Spinal cord (tissue), 9 donors: ENCODE measurements at regions not wholly inside any gene's neighbourhood (a gene's known extent, or its start where the extent isn't known, plus 50 kb on each side); places are given as distances from the start of the nearest gene placed in this dataset.
"Not testable (repeated sequence)": the region's sequence is repeated elsewhere in the genome, so short reads cannot be mapped to it uniquely, and the experiment has no call there.

Experiments
- DNase-seq, 6 donors: peaks; one replicate each; pipeline versions ENCODE4 v3.0.0 to v3.0.0-alpha.2; 2013 to 2015; ENCODE audit warnings: low spot score in 6 of 6, low read depth in 4 of 6
- H3K27ac ChIP-seq: one replicate; pipeline ENCODE4 v1.5.1; 2013; ENCODE audit warnings: low read depth, low read length, control low read depth
- H3K27me3 ChIP-seq: one replicate; pipeline ENCODE4 v1.6.1; 2013; ENCODE audit warnings: low read length; ENCODE audit not compliant: control insufficient read depth, insufficient read depth
- H3K36me3 ChIP-seq: one replicate; pipeline ENCODE4 v1.6.1; 2013; ENCODE audit warnings: low read length; ENCODE audit not compliant: control insufficient read depth, insufficient read depth
- H3K4me1 ChIP-seq: one replicate; pipeline ENCODE4 v1.6.1; 2013; ENCODE audit warnings: low read length; ENCODE audit not compliant: control insufficient read depth, insufficient read depth
- H3K4me3 ChIP-seq: one replicate; pipeline ENCODE4 v1.5.1; 2013; ENCODE audit warnings: low read depth, low read length, control low read depth
- H3K9me3 ChIP-seq: one replicate; pipeline ENCODE4 v1.6.1; 2013; ENCODE audit warnings: low read length; ENCODE audit not compliant: control insufficient read depth, insufficient read depth
- WGBS: methylation state at CpG from one replicate; pipeline ENCODE4 v1.1.5; 2013; ENCODE audit warnings: missing lambda C conversion rate; ENCODE audit not compliant: insufficient coverage; 5-methylcytosine and 5-hydroxymethylcytosine counted together
- donor health status: healthy.

GRCh38 chr5:105132581-105132980 lies 1570.0 kb upstream of the NUDT12 start:
- H3K9me3 ChIP-seq: no peaks in the 10 kb centered on the region
- H3K4me1 ChIP-seq: no peaks in the 10 kb centered on the region
- H3K27ac ChIP-seq: no peak overlapping the region
- H3K4me3 ChIP-seq: no peak overlapping the region
- H3K36me3 ChIP-seq: no peaks in the 10 kb centered on the region
- H3K27me3 ChIP-seq: no peaks in the 10 kb centered on the region
- DNase-seq: peak in 1 of 6 donors; percentile 5
- WGBS: no CpG with 5 or more reads among the region's 1 CpG

GRCh38 chr5:105131045-105131444 lies 1568.5 kb upstream of the NUDT12 start:
- Histone ChIP-seq H3K4me3 (no peak overlapping the region), H3K27ac (no peak overlapping the region), H3K27me3 (no peaks in the 10 kb centered on the region), H3K4me1 (no peaks in the 10 kb centered on the region), H3K9me3 (no peaks in the 10 kb centered on the region), H3K36me3 (no peaks in the 10 kb centered on the region)
- WGBS: no CpG with 5 or more reads among the region's 3 CpGs
- no peak for DNase-seq

GRCh38 chr5:105101577-105101976 lies 1539.0 kb upstream of the NUDT12 start:
- peak in 2 of 6 donors; percentile 36 to 39 for DNase-seq
- no peaks in the 10 kb centered on the region for H3K4me1 ChIP-seq
- no peaks in the 10 kb centered on the region for H3K27me3 ChIP-seq
- no peaks in the 10 kb centered on the region for H3K9me3 ChIP-seq
- 45% methylated on average over 2 of the region's 2 CpGs for WGBS
- no peaks in the 10 kb centered on the region for H3K36me3 ChIP-seq
- H3K27ac ChIP-seq: no peak overlapping the region
- no peak overlapping the region for H3K4me3 ChIP-seq

- no peak overlapping the region for H3K4me3 ChIP-seq
- no peaks in the 10 kb centered on the region for H3K36me3 ChIP-seq
- H3K9me3 ChIP-seq: peaks cover 2% of the 10 kb centered on the region
- H3K27me3 ChIP-seq: no peaks in the 10 kb centered on the region
- no peak for DNase-seq
- no peak overlapping the region for H3K27ac ChIP-seq
- H3K4me1 ChIP-seq: no peaks in the 10 kb centered on the region
- WGBS: no CpG with 5 or more reads among the region's 2 CpGs
These were observed 1526.4 kb upstream of the NUDT12 start for GRCh38 chr5:105088961-105089360.

- WGBS: no CpG with 5 or more reads among the region's 3 CpGs
- Histone ChIP-seq H3K27me3 (no peaks in the 10 kb centered on the region), H3K4me3 (no peak overlapping the region), H3K9me3 (peaks cover 2% of the 10 kb centered on the region), H3K27ac (no peak overlapping the region), H3K4me1 (no peaks in the 10 kb centered on the region), H3K36me3 (no peaks in the 10 kb centered on the region)
- no peak for DNase-seq
These were observed 1525.5 kb upstream of the NUDT12 start for GRCh38 chr5:105088102-105088501.

GRCh38 chr5:105057893-105058292 lies 1495.3 kb upstream of the NUDT12 start:
- Histone ChIP-seq H3K36me3 (no peaks in the 10 kb centered on the region), H3K4me3 (no peak overlapping the region), H3K27ac (no peak overlapping the region), H3K9me3 (peaks cover 7% of the 10 kb centered on the region), H3K4me1 (no peaks in the 10 kb centered on the region), H3K27me3 (no peaks in the 10 kb centered on the region)
- WGBS: 86% methylated on average over 1 of the region's 1 CpG
- no peak for DNase-seq

- H3K27ac ChIP-seq: no peak overlapping the region
- no peak for DNase-seq
- peaks cover 7% of the 10 kb centered on the region for H3K9me3 ChIP-seq
- no peaks in the 10 kb centered on the region for H3K4me1 ChIP-seq
- 91% methylated on average over 3 of the region's 3 CpGs for WGBS
- H3K27me3 ChIP-seq: no peaks in the 10 kb centered on the region
- no peaks in the 10 kb centered on the region for H3K36me3 ChIP-seq
- no peak overlapping the region for H3K4me3 ChIP-seq
These were observed 1494.4 kb upstream of the NUDT12 start for GRCh38 chr5:105057001-105057436.

- no CpG with 5 or more reads among the region's 2 CpGs for WGBS
- H3K9me3 ChIP-seq: peaks cover 7% of the 10 kb centered on the region
- H3K4me3 ChIP-seq: no peak overlapping the region
- no peaks in the 10 kb centered on the region for H3K27me3 ChIP-seq
- no peaks in the 10 kb centered on the region for H3K36me3 ChIP-seq
- H3K27ac ChIP-seq: no peak overlapping the region
- DNase-seq: no peak
- no peaks in the 10 kb centered on the region for H3K4me1 ChIP-seq
These were observed 1491.8 kb upstream of the NUDT12 start for GRCh38 chr5:105054406-105054805.

- Histone ChIP-seq H3K27me3 (no peaks in the 10 kb centered on the region), H3K9me3 (no peaks in the 10 kb centered on the region), H3K27ac (no peak overlapping the region), H3K4me3 (no peak overlapping the region), H3K36me3 (no peaks in the 10 kb centered on the region), H3K4me1 (no peaks in the 10 kb centered on the region)
- WGBS: no CpG with 5 or more reads among the region's 2 CpGs
- no peak for DNase-seq
These were observed 1480.0 kb upstream of the NUDT12 start for GRCh38 chr5:105042623-105043022.

- H3K27ac ChIP-seq, H3K4me1 ChIP-seq, H3K36me3 ChIP-seq, H3K27me3 ChIP-seq, DNase-seq, H3K4me3 ChIP-seq, H3K9me3 ChIP-seq: not testable (repeated sequence)
- 80% methylated on average over 3 of the region's 3 CpGs for WGBS
These were observed 1474.2 kb upstream of the NUDT12 start for GRCh38 chr5:105036814-105037213.
